HUDEP-2 (cell line): ENCODE measurements at regions not wholly inside any gene's neighbourhood (a gene's known extent, or its start where the extent isn't known, plus 50 kb on each side); places are given as distances from the start of the nearest gene placed in this dataset.

Experiments
- DNase-seq, 76 experiments: peaks; one replicate each; lab custom pipeline; 2025; ENCODE audit not compliant: unreplicated experiment in 76 of 76; lab: John Stamatoyannopoulos, UW

GRCh38 chr14:34072401-34072800 is 121.5 kb upstream of the EGLN3 start:
- no peak for DNase-seq

GRCh38 chr14:34070917-34071407 is 120.1 kb upstream of the EGLN3 start:
- DNase-seq = no peak

- no peak for DNase-seq
Observed at GRCh38 chr14:34069854-34070582, 119.1 kb upstream of the EGLN3 start.

GRCh38 chr14:34067587-34067986 is 116.7 kb upstream of the EGLN3 start:
- no peak for DNase-seq

GRCh38 chr14:34065690-34066391 is 115.0 kb upstream of the EGLN3 start:
- DNase-seq = no peak

- DNase-seq = no peak
Observed at GRCh38 chr14:34065236-34065635, 114.4 kb upstream of the EGLN3 start.

- DNase-seq = no peak
Observed at GRCh38 chr14:34064349-34064748, 113.5 kb upstream of the EGLN3 start.

GRCh38 chr14:34063470-34064164 is 112.7 kb upstream of the EGLN3 start:
- DNase-seq = no peak

GRCh38 chr14:34063042-34063441 is 112.2 kb upstream of the EGLN3 start:
- DNase-seq = no peak

- DNase-seq = no peak
Observed at GRCh38 chr14:34062353-34062973, 111.6 kb upstream of the EGLN3 start.

GRCh38 chr14:34060651-34060999 is 109.8 kb upstream of the EGLN3 start:
- peak in 1 of 76 experiments; percentile 12 for DNase-seq

- peak in 38 of 76 experiments; percentile 3 to 62 (median 20) for DNase-seq
Observed at GRCh38 chr14:34059925-34060650, 109.2 kb upstream of the EGLN3 start.

- no peak for DNase-seq
Observed at GRCh38 chr14:34059037-34059924, 108.4 kb upstream of the EGLN3 start.

- no peak for DNase-seq
Observed at GRCh38 chr14:34058510-34058909, 107.6 kb upstream of the EGLN3 start.

GRCh38 chr14:34056046-34056445 is 105.2 kb upstream of the EGLN3 start:
- DNase-seq = no peak

GRCh38 chr14:34055157-34055950 is 104.5 kb upstream of the EGLN3 start:
- no peak for DNase-seq

GRCh38 chr14:34053666-34054065 is 102.8 kb upstream of the EGLN3 start:
- no peak for DNase-seq

GRCh38 chr14:34052658-34053014 is 101.8 kb upstream of the EGLN3 start:
- DNase-seq = no peak
